GM19035 (cell line): ENCODE measurements at regions not wholly inside any gene's neighbourhood (a gene's known extent, or its start where the extent isn't known, plus 50 kb on each side); places are given as distances from the start of the nearest gene placed in this dataset.
"Not testable (repeated sequence)": the region's sequence is repeated elsewhere in the genome, so short reads cannot be mapped to it uniquely, and the experiment has no call there.

Source experiments
- ATAC-seq: cut with Tn5 transposase; IDR thresholded peaks from one replicate; pipeline ENCODE4 v1.9.1; 2021; ENCODE audit not compliant: unreplicated experiment

- no peak for ATAC-seq
Observed at GRCh38 chr18:59057493-59057795, 82.2 kb upstream of the SEC11C start.

GRCh38 chr18:59057969-59058368 lies 81.7 kb upstream of the SEC11C start:
- ATAC-seq = no peak

- no peak for ATAC-seq
Observed at GRCh38 chr18:59059140-59059539, 80.5 kb upstream of the SEC11C start.

- no peak for ATAC-seq
Observed at GRCh38 chr18:59060551-59060950, 79.1 kb upstream of the SEC11C start.

- peak; percentile 47 for ATAC-seq
Observed at GRCh38 chr18:59061914-59062642, 77.6 kb upstream of the SEC11C start.

- ATAC-seq = peak; percentile 63
Observed at GRCh38 chr18:59062643-59063006, 77.1 kb upstream of the SEC11C start.

- ATAC-seq = no peak
Observed at GRCh38 chr18:59063300-59063906, 76.3 kb upstream of the SEC11C start.

- ATAC-seq = no peak
Observed at GRCh38 chr18:59063912-59064311, 75.8 kb upstream of the SEC11C start.

GRCh38 chr18:59065684-59066083 lies 74.0 kb upstream of the SEC11C start:
- ATAC-seq = no peak

GRCh38 chr18:59067873-59068272 lies 71.8 kb upstream of the SEC11C start:
- no peak for ATAC-seq

- ATAC-seq = no peak
Observed at GRCh38 chr18:59068276-59069071, 71.2 kb upstream of the SEC11C start.

GRCh38 chr18:59070181-59070912 lies 69.3 kb upstream of the SEC11C start:
- ATAC-seq = peak; percentile 64

GRCh38 chr18:59072727-59073421 lies 66.8 kb upstream of the SEC11C start:
- ATAC-seq = peak; percentile 67

GRCh38 chr18:59075923-59076322 lies 63.8 kb upstream of the SEC11C start:
- no peak for ATAC-seq

GRCh38 chr18:59079264-59079663 lies 60.4 kb upstream of the SEC11C start:
- no peak for ATAC-seq

GRCh38 chr18:59079687-59080501 lies 59.8 kb upstream of the SEC11C start:
- not testable (repeated sequence) for ATAC-seq

- ATAC-seq = no peak
Observed at GRCh38 chr18:59083136-59083818, 56.4 kb upstream of the SEC11C start.

GRCh38 chr18:59085126-59085794 lies 54.4 kb upstream of the SEC11C start:
- no peak for ATAC-seq

- ATAC-seq = no peak
Observed at GRCh38 chr18:59085797-59086196, 53.9 kb upstream of the SEC11C start.
